Osteocyte (in vitro differentiated cells): ENCODE measurements at regions not wholly inside any gene's neighbourhood (a gene's known extent, or its start where the extent isn't known, plus 50 kb on each side); places are given as distances from the start of the nearest gene placed in this dataset.

ENCODE experiments used
- DNase-seq: peaks from one replicate; pipeline ENCODE4 v3.0.0; 2021; ENCODE audit warnings: mixed read lengths; ENCODE audit not compliant: unreplicated experiment; ENCODE audit errors: extremely low spot score
- H3K27ac Mint-ChIP-seq: one replicate; pipeline ENCODE4 v1.8.0; 2021; ENCODE audit warnings: mild to moderate bottlenecking, mixed read lengths; ENCODE audit not compliant: unreplicated experiment
- H3K27me3 Mint-ChIP-seq: one replicate; pipeline ENCODE4 v1.8.0; 2021; ENCODE audit warnings: mixed read lengths; ENCODE audit not compliant: unreplicated experiment
- H3K36me3 Mint-ChIP-seq: one replicate; pipeline ENCODE4 v1.8.0; 2021; ENCODE audit warnings: mixed read lengths; ENCODE audit not compliant: unreplicated experiment
- H3K4me1 Mint-ChIP-seq: one replicate; pipeline ENCODE4 v1.8.0; 2021; ENCODE audit warnings: mixed read lengths; ENCODE audit not compliant: unreplicated experiment
- H3K4me3 Mint-ChIP-seq: one replicate; pipeline ENCODE4 v1.8.0; 2021; ENCODE audit warnings: mild to moderate bottlenecking, moderate library complexity, mixed read lengths; ENCODE audit not compliant: unreplicated experiment
- H3K9me3 Mint-ChIP-seq: one replicate; pipeline ENCODE4 v1.8.0; 2021; ENCODE audit warnings: mixed read lengths; ENCODE audit not compliant: unreplicated experiment
- CTCF ChIP-seq: fragments of 200-600 bp; sonication (generic); IDR thresholded peaks from 2 replicates; pipeline ENCODE4 v1.5.0; 2021; ENCODE audit warnings: antibody characterized with exemption, mild to moderate bottlenecking, moderate library complexity

GRCh38 chr3:1727242-1727641 lies 371.4 kb upstream of the CNTN4 start:
- no peaks in the 10 kb centered on the region for H3K36me3 Mint-ChIP-seq
- H3K4me1 Mint-ChIP-seq, result no peaks in the 10 kb centered on the region
- H3K9me3 Mint-ChIP-seq, result peaks cover 16% of the 10 kb centered on the region

GRCh38 chr3:1728510-1728909 lies 370.2 kb upstream of the CNTN4 start:
- H3K9me3 Mint-ChIP-seq, result peaks cover 16% of the 10 kb centered on the region
- H3K36me3 Mint-ChIP-seq, result no peaks in the 10 kb centered on the region
- H3K27ac Mint-ChIP-seq, result no peak overlapping the region
- no peak for TF ChIP-seq CTCF
- no peak overlapping the region for H3K4me3 Mint-ChIP-seq
- no peaks in the 10 kb centered on the region for H3K27me3 Mint-ChIP-seq
- no peak for DNase-seq
- H3K4me1 Mint-ChIP-seq, result no peaks in the 10 kb centered on the region

More at GRCh38 chr3:1727242-1727641, 371.4 kb upstream of the CNTN4 start:
- no peaks in the 10 kb centered on the region for H3K27me3 Mint-ChIP-seq
- TF ChIP-seq CTCF, result no peak
- no peak overlapping the region for H3K27ac Mint-ChIP-seq
- no peak for DNase-seq
- no peak overlapping the region for H3K4me3 Mint-ChIP-seq

GRCh38 chr3:1734494-1735122 lies 364.1 kb upstream of the CNTN4 start:
- no peaks in the 10 kb centered on the region for H3K36me3 Mint-ChIP-seq
- no peak overlapping the region for H3K27ac Mint-ChIP-seq
- no peaks in the 10 kb centered on the region for H3K4me1 Mint-ChIP-seq
- H3K27me3 Mint-ChIP-seq, result no peaks in the 10 kb centered on the region
- TF ChIP-seq CTCF, result no peak
- peaks cover 23% of the 10 kb centered on the region for H3K9me3 Mint-ChIP-seq
- DNase-seq, result no peak
- no peak overlapping the region for H3K4me3 Mint-ChIP-seq

GRCh38 chr3:1752205-1752604 lies 346.5 kb upstream of the CNTN4 start:
- H3K36me3 Mint-ChIP-seq, result no peaks in the 10 kb centered on the region
- no peak overlapping the region for H3K4me3 Mint-ChIP-seq
- no peak for DNase-seq
- TF ChIP-seq CTCF, result no peak
- peaks cover 18% of the 10 kb centered on the region for H3K9me3 Mint-ChIP-seq
- no peaks in the 10 kb centered on the region for H3K4me1 Mint-ChIP-seq
- H3K27me3 Mint-ChIP-seq, result no peaks in the 10 kb centered on the region
- no peak overlapping the region for H3K27ac Mint-ChIP-seq

GRCh38 chr3:1766384-1766783 lies 332.3 kb upstream of the CNTN4 start:
- Mint-ChIP-seq H3K27me3 (no peaks in the 10 kb centered on the region), H3K9me3 (peaks cover 2% of the 10 kb centered on the region), H3K4me3 (no peak overlapping the region), H3K27ac (no peak overlapping the region), H3K36me3 (no peaks in the 10 kb centered on the region), H3K4me1 (no peaks in the 10 kb centered on the region)
- DNase-seq, result no peak
- no peak for TF ChIP-seq CTCF
